Epithelial cell of esophagus (primary cell): ENCODE measurements at regions not wholly inside any gene's neighbourhood (a gene's known extent, or its start where the extent isn't known, plus 50 kb on each side); places are given as distances from the start of the nearest gene placed in this dataset.

Experiments used
- DNase-seq: peaks from one replicate; pipeline ENCODE4 v3.0.0; 2010; ENCODE audit warnings: low read depth
- H3K4me3 ChIP-seq: 2 replicates; pipeline ENCODE4 v1.5.1; 2011; ENCODE audit warnings: mild to moderate bottlenecking, low read length, control low read depth
- TF ChIP-seq, protein P1 (sequence below): IDR thresholded peaks from 2 replicates; pipeline ENCODE4 v1.5.1; 2011; ENCODE audit warnings: low read depth, mild to moderate bottlenecking, low read length, control low read depth, inconsistent platforms; ENCODE audit not compliant: insufficient read depth; ENCODE audit errors: missing control alignments

DNA sequence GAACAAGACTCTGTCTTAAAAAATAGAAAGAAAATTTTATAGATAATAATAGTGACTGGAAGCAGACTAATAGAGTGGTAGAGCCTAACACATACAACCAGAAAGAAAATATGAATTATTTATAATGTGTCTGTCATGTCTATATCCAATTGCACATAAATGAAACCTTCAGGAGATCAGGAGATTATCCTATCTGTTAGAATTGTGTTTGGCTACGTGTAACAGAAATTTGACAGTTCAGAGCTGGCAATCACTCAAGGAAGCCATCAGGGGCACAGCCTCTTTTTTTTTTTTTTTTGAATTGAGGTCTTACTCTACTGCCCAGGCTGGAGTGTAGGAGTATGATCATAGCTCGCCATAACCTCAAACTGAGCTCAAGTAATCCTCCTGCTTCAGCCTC lies 157.2 kb downstream of the TGFB2 start:
- no peak for DNase-seq
- no peak overlapping the region for H3K4me3 ChIP-seq
- TF ChIP-seq, protein P1, sequence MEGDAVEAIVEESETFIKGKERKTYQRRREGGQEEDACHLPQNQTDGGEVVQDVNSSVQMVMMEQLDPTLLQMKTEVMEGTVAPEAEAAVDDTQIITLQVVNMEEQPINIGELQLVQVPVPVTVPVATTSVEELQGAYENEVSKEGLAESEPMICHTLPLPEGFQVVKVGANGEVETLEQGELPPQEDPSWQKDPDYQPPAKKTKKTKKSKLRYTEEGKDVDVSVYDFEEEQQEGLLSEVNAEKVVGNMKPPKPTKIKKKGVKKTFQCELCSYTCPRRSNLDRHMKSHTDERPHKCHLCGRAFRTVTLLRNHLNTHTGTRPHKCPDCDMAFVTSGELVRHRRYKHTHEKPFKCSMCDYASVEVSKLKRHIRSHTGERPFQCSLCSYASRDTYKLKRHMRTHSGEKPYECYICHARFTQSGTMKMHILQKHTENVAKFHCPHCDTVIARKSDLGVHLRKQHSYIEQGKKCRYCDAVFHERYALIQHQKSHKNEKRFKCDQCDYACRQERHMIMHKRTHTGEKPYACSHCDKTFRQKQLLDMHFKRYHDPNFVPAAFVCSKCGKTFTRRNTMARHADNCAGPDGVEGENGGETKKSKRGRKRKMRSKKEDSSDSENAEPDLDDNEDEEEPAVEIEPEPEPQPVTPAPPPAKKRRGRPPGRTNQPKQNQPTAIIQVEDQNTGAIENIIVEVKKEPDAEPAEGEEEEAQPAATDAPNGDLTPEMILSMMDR = no peak

DNA sequence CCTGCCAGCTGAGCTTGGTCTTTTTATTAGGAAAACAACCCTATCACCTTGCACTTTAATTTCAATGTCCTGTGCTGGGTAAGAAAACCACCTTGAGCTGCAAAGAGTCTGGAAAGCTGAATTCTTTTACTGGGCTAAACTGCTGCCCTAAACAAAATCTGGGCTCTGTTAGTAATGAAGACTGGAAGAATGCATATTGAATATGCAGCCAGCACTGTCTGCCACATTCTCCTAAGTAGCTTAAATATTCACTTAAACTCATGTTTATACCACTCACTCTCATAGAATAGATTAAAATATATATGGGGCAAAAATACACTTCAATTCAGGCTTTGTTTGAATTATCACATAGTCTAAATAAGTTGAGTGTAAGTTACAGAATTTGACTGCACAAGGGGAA lies 158.0 kb downstream of the TGFB2 start:
- H3K4me3 ChIP-seq = no peak overlapping the region
- DNase-seq = no peak
- TF ChIP-seq, protein P1 = no peak

DNA sequence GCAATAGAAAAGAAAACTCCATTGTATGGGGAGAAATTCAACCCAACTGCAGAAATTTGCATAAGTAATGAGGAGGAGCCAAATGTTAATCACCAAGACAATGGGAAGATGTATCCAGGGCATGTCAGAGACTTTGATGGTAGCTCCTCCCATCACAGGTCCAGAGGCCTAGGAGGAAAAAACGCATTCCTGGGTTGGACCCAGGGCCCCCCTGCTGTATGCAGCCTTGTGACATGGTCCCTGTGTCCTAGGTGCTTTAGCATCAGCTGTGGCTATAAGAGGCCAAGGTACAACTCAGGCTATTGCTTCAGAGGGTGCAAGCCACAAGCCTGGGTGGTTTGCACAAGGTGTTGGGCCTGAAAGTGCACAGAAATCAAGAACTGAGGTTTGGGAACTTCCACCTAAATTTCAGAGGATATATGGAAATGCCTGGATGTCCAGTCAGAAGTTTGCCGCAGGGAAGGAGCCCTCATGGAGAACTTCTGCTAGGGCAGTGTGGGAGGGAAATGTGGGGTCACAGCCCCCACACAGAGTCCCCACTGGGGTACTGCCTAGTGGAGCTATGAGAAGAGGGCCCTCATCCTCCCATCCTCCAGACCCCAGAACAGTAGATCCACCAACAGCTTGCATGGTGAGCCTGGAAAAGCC lies 162.3 kb downstream of the TGFB2 start:
- no peak for DNase-seq
- no peak overlapping the region for H3K4me3 ChIP-seq
- TF ChIP-seq, protein P1 = no peak

DNA sequence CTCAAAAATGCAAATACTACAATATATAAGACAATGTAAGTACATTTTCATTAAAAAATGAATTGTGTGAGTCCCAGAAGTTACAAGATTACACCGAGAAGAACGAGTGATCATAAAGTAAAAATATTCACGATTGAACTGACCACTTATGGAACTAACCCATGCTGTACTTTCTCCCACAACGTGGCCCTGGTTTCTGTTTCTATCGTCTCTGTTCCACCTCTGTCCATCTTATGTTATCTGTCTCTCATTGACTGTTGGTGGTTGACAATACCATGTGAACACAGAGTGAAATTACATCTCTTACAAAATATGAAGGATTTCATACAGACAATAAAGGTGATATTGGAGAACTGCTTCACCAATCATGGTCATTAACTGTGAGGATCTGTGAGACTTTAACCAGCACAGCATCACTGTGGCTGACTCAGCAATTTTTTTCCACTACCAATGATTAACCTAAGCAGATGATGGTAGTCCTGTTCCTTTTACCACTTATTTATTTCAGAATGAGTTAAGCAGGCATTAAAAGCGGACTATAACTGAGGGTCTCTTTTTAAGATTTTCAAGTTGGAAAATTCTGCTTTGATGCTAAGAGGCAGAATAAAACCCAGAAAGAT lies 165.1 kb downstream of the TGFB2 start:
- DNase-seq = no peak
- no peak overlapping the region for H3K4me3 ChIP-seq
- TF ChIP-seq, protein P1 = no peak

DNA sequence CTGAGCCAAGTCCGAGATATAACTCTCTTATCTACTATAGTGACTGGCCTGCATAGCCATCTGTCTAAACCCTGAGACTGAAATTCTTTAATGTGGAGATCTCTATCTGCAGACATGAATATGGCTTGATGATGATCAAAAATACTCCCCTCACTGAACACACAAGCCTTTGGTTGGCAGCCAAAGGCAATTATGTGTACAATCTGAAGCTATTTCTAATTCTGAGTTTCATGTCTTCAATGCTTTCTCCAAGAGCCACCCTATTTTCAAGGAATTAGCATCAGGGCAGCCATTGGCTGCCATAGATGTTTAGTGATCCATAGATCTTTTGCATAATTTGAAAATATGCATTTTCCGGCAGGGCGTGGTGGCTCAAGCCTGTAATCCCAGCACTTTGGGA lies 168.2 kb downstream of the TGFB2 start:
- no peak for DNase-seq
- TF ChIP-seq, protein P1 = no peak
- no peak overlapping the region for H3K4me3 ChIP-seq

DNA sequence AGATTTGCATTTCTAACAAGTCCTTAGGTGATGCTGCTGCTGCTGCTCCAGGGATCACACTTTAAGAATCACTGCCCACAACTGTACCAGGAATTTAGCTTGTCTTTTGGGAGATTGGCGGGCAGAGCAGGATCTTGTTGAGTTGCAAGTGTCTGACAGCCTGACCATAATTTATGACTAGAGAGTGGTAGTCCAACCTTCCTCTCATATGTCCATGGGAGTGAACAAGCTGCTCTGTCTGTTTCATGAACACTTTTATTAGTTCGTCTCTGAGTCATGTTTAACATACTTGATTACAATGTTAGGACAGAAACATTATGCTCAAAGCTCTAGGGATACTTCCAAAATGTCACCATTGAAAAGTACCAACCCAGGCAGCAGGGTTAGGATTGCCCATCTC lies 169.6 kb downstream of the TGFB2 start:
- TF ChIP-seq, protein P1 = no peak
- no peak overlapping the region for H3K4me3 ChIP-seq
- no peak for DNase-seq

DNA sequence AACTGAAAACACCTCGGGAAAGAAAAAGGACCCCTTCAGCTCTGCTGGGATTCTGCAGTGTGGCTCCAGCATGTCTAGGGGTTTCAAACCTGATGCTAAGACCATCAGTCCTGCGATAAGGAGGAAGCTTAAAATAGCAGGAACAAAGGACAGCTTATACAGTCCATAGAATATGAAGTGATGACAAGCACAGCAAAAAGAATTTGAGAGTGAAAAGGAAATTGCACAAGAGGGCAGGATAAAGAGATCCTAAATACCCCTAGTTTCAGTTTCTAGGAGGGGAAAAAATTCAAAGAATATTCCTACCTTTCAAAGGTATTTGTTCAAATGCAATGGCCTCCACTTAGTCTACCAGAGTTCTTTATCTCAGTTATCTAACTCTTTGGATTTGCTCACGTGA lies 171.4 kb downstream of the TGFB2 start:
- TF ChIP-seq, protein P1 = no peak
- DNase-seq = peak; percentile 13
- H3K4me3 ChIP-seq = no peak overlapping the region
